ENCODE measurements at regions not wholly inside any gene's neighbourhood (a gene's known extent, or its start where the extent isn't known, plus 50 kb on each side); places are given as distances from the start of the nearest gene placed in this dataset.

- DNase-seq: no peak
These were observed 150.2 kb downstream of the ACTBL2 start for GRCh38 chr5:57332361-57332760.

- DNase-seq: no peak
These were observed 153.9 kb downstream of the GPBP1 start for GRCh38 chr5:57327561-57328367.

GRCh38 chr5:57325678-57326397 is 152.0 kb downstream of the GPBP1 start:
- no peak for DNase-seq

GRCh38 chr5:57324861-57325260 is 151.0 kb downstream of the GPBP1 start:
- no peak for DNase-seq

- DNase-seq: no peak
These were observed 150.3 kb downstream of the GPBP1 start for GRCh38 chr5:57324181-57324580.

- DNase-seq: no peak
These were observed 146.7 kb downstream of the GPBP1 start for GRCh38 chr5:57320582-57320981.

GRCh38 chr5:57319628-57320027 is 145.8 kb downstream of the GPBP1 start:
- no peak for DNase-seq

- DNase-seq: no peak
These were observed 144.4 kb downstream of the GPBP1 start for GRCh38 chr5:57318251-57318650.

GRCh38 chr5:57317341-57317740 is 143.5 kb downstream of the GPBP1 start:
- DNase-seq: no peak

GRCh38 chr5:57316798-57317327 is 143.0 kb downstream of the GPBP1 start:
- DNase-seq: no peak

GRCh38 chr5:57315941-57316340 is 142.1 kb downstream of the GPBP1 start:
- DNase-seq: no peak

All from NCI-H1048 (cell line).